Stomach smooth muscle (tissue), 2 donors: ENCODE measurements at regions not wholly inside any gene's neighbourhood (a gene's known extent, or its start where the extent isn't known, plus 50 kb on each side); places are given as distances from the start of the nearest gene placed in this dataset.
"Not testable (repeated sequence)": the region's sequence is repeated elsewhere in the genome, so short reads cannot be mapped to it uniquely, and the experiment has no call there.

ENCODE experiments used
- H3K27ac ChIP-seq: one replicate; pipeline ENCODE4 v1.7.0; 2013; ENCODE audit warnings: mild to moderate bottlenecking, low read length, inconsistent platforms
- H3K27me3 ChIP-seq, 2 donors: one replicate each; pipeline ENCODE4 v1.7.0; 2013; ENCODE audit warnings: low read length in 2 of 2; ENCODE audit not compliant: insufficient read depth in 2 of 2, control insufficient read depth in 1 of 2
- H3K36me3 ChIP-seq, 2 donors: one replicate each; pipeline ENCODE4 v1.7.0; 2013; ENCODE audit warnings: low read length in 2 of 2; ENCODE audit not compliant: control insufficient read depth in 2 of 2, insufficient read depth in 2 of 2
- H3K4me1 ChIP-seq: one replicate; pipeline ENCODE4 v1.7.0; 2013; ENCODE audit warnings: low read length; ENCODE audit not compliant: control insufficient read depth, insufficient read depth
- H3K4me3 ChIP-seq, 2 donors: one replicate each; pipeline ENCODE4 v1.7.0; 2013; ENCODE audit warnings: low read length in 2 of 2
- H3K9ac ChIP-seq, 2 donors: one replicate each; pipeline ENCODE4 v1.7.0; 2013; ENCODE audit warnings: low read length in 2 of 2, mild to moderate bottlenecking in 1 of 2
- H3K9me3 ChIP-seq, 2 donors: one replicate each; pipeline ENCODE4 v1.7.0; 2013; ENCODE audit warnings: low read length in 2 of 2; ENCODE audit not compliant: control insufficient read depth in 2 of 2
- donor health status: healthy.
- donor health status: Pancreatic carcinoma.

DNA sequence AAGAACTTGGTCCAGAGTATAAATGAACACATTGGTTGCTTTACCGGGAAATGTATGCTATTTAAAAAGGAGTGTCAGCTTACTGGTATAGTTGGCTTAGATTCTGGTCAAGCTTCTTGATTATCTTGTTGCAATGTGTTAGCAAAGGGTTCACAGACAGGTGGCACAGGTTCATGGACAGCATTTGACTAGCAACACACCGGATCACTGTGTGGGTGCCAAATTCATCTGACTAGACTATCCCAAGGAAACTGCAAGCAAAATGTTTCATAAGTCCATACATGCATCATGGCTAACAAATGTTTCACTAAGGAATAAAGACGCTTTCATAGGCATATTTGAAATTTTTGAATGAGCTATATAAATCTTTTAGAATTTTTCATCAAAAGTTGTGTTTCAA, 274.1 kb downstream of the PLK2 start:
- H3K4me1 ChIP-seq = no peaks in the 10 kb centered on the region
- no peak overlapping the region for H3K4me3 ChIP-seq
- H3K9me3 ChIP-seq = no peaks in the 10 kb centered on the region
- no peak overlapping the region for H3K27ac ChIP-seq
- no peaks in the 10 kb centered on the region for H3K27me3 ChIP-seq
- H3K9ac ChIP-seq = no peak overlapping the region
- no peaks in the 10 kb centered on the region for H3K36me3 ChIP-seq

DNA sequence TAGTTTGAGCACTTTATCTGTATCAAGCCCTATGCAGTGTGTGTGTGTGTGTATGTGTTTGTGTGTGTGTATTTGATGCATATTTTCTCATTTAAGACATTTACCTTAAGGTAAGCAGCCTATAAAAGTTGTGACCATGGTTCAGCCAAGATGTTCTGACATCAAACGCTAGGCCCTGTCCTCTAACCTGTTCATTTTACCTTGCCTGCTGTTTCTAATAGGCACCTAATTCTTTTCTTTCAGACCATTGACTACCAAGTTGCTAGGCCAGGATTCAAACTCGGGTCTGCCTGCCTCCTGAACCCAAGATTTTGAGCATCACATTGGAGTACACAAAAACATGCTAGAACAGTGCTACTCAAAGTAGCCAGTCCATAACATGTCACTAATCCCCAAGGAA, 274.5 kb downstream of the PLK2 start:
- Histone ChIP-seq H3K9me3 (no peaks in the 10 kb centered on the region), H3K27me3 (no peaks in the 10 kb centered on the region), H3K36me3 (no peaks in the 10 kb centered on the region), H3K4me1 (no peaks in the 10 kb centered on the region), H3K27ac (no peak overlapping the region), H3K9ac (no peak overlapping the region), H3K4me3 (no peak overlapping the region)

DNA sequence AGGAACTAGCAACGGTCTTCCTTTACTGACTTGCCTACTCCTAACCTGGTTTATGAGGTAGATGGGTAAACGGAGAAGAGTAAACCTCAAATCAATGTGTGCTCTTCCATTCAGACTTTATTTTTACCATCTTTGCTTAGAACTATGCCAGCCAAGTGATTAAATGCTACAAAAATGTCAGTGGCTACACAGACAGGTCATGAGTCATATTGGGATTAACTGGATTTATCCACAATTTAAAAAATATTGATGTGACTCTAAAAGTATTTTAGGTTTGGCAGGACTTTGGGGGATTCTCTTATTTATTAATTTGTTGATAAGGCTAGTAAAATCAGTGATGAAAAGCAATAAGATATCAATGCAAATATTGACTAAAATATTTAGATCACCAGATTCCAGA, 275.0 kb downstream of the PLK2 start:
- H3K9ac ChIP-seq = no peak overlapping the region

DNA sequence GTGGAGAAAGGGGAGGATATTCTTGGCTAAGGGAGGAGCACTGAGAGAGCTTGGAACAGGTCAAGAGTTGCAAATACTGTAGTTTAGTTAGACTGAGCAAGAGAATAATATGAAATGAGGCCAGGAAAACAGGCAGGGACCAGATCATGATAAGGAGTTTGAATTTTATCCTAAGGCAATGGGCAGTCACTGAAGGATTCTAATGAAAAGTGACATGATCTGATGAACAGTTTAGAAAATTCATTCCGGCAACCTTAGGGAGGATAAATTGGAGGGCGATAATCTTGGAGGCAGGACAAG, 276.1 kb downstream of the PLK2 start:
- H3K9me3 ChIP-seq = no peaks in the 10 kb centered on the region
- H3K27ac ChIP-seq = no peak overlapping the region
- H3K36me3 ChIP-seq = no peaks in the 10 kb centered on the region
- no peak overlapping the region for H3K4me3 ChIP-seq
- H3K27me3 ChIP-seq = no peaks in the 10 kb centered on the region
- H3K4me1 ChIP-seq = no peaks in the 10 kb centered on the region
- H3K9ac ChIP-seq = no peak overlapping the region

More for the DNA sequence above, 275.0 kb downstream of the PLK2 start:
- Histone ChIP-seq H3K9me3 (no peaks in the 10 kb centered on the region), H3K4me1 (no peaks in the 10 kb centered on the region), H3K27ac (no peak overlapping the region), H3K36me3 (no peaks in the 10 kb centered on the region), H3K4me3 (no peak overlapping the region), H3K27me3 (no peaks in the 10 kb centered on the region)

DNA sequence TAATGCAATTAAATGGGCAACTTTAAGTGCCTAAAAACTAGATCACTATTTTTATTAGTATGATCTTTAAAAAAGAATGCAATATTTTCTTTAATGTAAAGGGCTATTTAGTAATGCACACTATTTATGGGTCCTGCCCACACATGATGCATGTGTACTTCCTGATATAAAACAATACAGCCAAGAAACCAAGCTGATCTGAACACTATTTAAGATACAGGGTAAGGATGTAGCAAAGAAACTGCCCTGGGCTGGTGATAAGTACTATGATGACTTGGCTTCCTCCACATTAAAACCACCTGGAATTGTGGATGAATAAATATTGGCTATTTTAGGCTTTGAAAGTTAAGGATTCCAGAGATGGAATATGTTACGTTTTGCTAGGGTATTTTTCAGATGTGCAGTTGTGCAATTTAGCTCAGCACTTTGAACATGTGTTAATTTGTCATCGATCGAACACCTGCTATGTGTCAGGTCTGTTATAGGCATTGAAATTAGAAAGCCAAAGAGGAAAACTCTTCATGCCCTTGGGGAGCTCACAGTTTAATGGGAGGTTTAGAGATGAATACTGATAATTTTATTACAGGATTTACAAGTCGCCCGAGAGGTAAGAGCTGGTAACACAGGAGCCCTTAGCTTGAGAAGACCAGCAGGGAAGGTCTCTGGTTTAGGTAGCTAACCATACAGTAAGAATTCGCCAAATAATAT, 276.7 kb downstream of the PLK2 start:
- Histone ChIP-seq H3K4me3 (no peak overlapping the region), H3K36me3 (no peaks in the 10 kb centered on the region), H3K27ac (no peak overlapping the region), H3K4me1 (no peaks in the 10 kb centered on the region), H3K9ac (no peak overlapping the region), H3K27me3 (no peaks in the 10 kb centered on the region), H3K9me3 (no peaks in the 10 kb centered on the region)

DNA sequence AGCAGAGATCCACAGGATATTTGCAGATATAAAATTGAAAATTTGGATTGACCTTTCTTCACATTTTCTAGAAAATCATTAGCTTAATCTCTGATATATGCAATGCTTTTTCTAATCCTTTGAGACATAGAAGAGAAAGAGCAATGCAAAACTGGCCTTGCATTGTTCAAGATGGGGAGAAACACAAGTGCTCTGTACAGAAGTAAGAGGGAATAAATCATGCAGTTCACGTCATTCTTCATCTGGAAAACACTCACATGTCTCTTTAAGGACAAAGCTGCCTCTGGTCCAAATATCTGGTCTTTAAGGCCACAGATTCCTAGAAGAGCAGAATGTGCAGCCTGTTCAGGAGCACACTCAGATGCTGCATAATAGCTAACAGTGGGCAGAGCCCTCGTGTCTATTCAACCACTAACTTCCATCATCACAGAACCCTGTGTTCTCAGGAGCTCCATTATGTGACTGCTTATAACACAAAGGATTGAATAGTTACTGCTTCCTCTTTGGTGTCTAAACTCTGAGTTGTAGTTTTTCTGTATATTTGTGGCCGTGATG, 277.5 kb downstream of the PLK2 start:
- H3K9me3 ChIP-seq = no peaks in the 10 kb centered on the region
- H3K4me3 ChIP-seq = no peak overlapping the region
- no peaks in the 10 kb centered on the region for H3K36me3 ChIP-seq
- H3K27ac ChIP-seq = no peak overlapping the region
- H3K27me3 ChIP-seq = no peaks in the 10 kb centered on the region
- no peaks in the 10 kb centered on the region for H3K4me1 ChIP-seq
- H3K9ac ChIP-seq = no peak overlapping the region

DNA sequence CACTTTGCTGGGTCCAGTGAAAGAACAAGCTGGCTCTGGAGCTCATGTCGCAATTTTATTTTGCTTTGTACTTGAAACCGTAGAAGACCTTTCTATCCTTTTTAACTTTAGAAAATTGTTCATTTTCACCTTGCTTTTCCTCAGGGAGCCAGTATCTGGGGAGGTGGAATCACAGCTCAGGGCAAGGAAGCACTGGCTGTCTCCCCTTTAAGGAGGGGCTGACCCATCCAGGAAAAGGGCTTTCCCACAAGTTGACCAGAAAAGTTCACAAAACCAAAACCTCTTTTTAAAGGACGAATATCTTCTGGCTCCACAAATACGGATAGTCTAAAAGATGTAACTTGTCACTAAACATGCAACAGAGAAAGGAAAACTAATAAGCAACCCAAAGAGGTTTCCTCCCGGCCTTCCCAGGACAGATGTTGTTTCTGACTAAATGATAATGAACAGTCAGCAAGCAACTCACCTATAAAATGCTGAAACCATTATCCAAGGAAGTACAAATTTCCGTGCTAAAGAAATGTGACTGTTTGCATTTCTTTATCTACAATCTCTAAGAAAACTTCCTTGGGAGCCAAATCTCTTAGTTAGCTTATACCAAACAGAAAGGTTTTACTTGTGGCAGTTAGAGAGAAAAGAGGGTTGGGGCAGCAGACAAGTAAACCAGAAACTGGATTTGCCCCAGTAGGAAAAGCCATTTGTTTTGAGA, 278.2 kb downstream of the PLK2 start:
- Histone ChIP-seq H3K9me3 (no peaks in the 10 kb centered on the region), H3K4me3 (no peak overlapping the region), H3K36me3 (no peaks in the 10 kb centered on the region), H3K27me3 (no peaks in the 10 kb centered on the region), H3K27ac (no peak overlapping the region), H3K9ac (no peak overlapping the region), H3K4me1 (no peaks in the 10 kb centered on the region)

DNA sequence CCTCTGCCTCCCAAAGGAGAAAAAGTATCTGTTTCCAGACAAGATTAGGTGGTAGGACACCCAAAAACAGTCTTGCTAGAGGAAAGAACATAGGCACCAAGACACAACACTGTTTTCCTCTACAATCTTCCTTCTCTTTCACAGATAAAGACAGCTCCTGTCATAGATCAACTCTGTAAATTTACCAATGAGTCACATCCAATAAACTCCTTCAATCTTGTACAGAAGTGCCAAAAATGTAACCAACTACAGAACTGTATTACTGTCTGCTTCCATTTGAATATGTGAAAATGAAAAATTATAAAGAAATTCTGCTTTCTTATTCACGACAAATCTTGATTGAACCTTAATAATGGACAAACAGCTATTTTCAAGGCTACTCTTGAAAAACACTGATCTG, 286.9 kb downstream of the PLK2 start:
- no peaks in the 10 kb centered on the region for H3K36me3 ChIP-seq
- no peaks in the 10 kb centered on the region for H3K9me3 ChIP-seq
- H3K4me1 ChIP-seq = no peaks in the 10 kb centered on the region
- H3K27ac ChIP-seq = no peak overlapping the region
- H3K4me3 ChIP-seq = no peak overlapping the region
- no peak overlapping the region for H3K9ac ChIP-seq
- no peaks in the 10 kb centered on the region for H3K27me3 ChIP-seq

DNA sequence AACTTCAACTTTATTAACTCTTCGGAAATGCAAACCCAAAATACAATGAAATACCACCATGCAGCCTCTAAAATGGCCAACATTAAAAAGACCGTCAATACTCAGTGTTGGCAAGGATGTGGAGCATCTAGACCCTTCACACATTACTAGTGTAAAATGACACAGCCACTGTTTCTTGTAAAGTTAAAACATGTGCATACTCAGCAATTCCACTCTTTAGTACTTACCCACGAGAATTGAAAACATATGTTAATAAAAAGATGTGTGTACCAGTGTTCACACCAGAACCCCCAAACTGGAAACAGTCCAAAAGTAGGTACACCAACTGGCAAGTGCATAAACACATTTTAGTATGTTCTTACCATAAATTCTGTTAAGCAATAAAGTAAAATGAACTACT, 294.7 kb downstream of the PLK2 start:
- no peaks in the 10 kb centered on the region for H3K4me1 ChIP-seq
- no peak overlapping the region for H3K9ac ChIP-seq
- H3K4me3 ChIP-seq = no peak overlapping the region
- H3K9me3 ChIP-seq = no peaks in the 10 kb centered on the region
- no peak overlapping the region for H3K27ac ChIP-seq
- H3K36me3 ChIP-seq = no peaks in the 10 kb centered on the region
- H3K27me3 ChIP-seq = no peaks in the 10 kb centered on the region

DNA sequence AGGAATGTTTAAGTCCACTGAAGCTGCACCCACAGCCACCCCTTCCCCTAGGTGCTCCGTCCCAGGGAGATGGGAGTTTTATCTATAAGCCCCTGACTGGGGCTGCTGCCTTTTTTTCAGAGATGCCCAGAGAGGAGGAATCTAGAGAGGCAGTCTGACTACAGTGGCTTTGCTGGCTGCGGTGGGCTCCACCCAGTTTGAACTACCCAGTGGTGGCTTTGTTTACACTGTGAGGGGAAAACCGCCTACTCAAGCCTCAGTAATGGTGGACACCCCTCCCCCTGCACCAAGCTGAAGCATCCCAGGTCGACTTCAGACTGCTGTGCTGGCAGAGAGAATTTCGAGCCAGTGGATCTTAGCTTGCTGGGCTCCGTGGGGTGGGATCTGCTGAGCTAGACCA, 298.0 kb downstream of the PLK2 start:
- not testable (repeated sequence) for H3K27ac ChIP-seq, H3K9me3 ChIP-seq, H3K36me3 ChIP-seq, H3K4me3 ChIP-seq, H3K27me3 ChIP-seq, H3K9ac ChIP-seq, H3K4me1 ChIP-seq

DNA sequence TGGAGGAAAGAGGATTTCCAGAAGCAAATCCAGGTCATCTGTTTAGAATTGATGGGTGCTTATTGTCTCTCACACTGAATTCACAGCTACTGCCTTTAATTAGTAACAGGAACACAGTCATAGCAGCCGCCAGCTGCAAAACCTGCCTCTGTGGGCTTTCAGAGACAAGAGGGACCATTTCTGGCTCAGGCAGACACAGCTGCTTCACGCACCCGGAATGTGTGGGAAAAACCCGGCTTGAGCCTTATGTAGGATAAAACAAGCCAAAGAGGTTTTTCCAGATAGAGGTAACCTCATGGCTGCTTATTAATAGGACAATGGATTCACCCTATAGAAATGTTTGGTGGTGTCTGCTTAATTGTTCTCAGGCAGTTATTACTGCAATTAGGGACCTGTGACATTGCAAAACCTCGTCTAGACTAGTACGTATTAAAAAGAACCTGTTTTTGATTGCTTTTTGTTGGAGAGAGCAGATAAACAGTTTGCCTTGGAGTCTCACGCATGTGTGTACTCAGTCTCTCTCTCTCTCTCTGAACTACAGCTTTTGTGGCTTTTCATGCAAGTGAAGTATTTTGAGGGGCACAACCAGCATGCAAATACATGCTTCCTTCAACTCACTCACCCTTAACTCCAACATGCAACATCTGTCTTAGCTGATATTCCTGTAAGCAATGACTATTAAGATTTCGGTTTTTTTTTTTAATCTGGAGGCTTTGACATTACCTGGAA, 302.7 kb downstream of the PLK2 start:
- Histone ChIP-seq H3K9ac (no peak overlapping the region), H3K27me3 (no peaks in the 10 kb centered on the region), H3K36me3 (no peaks in the 10 kb centered on the region), H3K4me1 (no peaks in the 10 kb centered on the region), H3K4me3 (no peak overlapping the region), H3K27ac (no peak overlapping the region), H3K9me3 (no peaks in the 10 kb centered on the region)
